H4 (cell line): ENCODE measurements at regions not wholly inside any gene's neighbourhood (a gene's known extent, or its start where the extent isn't known, plus 50 kb on each side); places are given as distances from the start of the nearest gene placed in this dataset.
"Not testable (repeated sequence)": the region's sequence is repeated elsewhere in the genome, so short reads cannot be mapped to it uniquely, and the experiment has no call there.

Experiments
- DNase-seq: peaks from one replicate; pipeline ENCODE4 v3.0.0-alpha.2; 2015; ENCODE audit warnings: low spot score

DNA sequence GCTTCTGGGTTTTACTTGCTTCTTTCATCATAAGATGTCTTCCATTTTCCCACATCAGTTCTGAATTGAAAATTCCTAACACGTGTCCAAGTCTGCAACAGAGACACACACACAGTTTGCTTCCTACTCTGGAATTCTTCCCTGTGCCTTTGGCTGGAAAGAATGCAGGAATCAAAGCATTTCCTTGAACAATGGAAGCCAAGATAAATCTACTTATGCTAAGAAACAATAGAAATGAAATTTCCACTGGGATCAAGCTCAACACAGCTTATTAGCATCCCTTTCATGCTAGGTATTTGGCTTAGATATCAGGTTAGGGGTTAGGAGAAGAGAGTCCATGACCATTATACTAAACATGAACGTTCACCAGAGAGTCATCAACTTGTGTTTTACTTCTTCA lies 101.1 kb upstream of the SCAF8 start:
- DNase-seq, result no peak

DNA sequence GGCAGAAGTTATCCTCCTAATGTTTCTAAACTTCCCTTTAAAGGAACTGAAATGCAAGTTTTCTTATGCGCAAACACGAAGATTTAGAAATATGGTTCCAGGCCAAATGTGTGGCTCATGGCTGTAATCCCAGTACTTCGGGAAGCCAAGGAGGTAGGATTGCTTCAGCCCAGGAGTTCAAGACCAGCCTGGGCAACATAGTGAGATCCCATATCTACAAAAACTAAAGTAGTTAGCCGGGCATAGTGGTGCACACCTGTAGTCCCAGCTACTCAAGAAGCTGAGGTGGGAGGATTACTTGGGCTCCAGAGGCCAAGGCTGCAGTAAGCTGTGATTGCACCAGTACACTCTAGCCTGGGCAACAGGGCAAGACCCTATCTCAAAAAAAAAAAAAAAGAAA lies 95.8 kb upstream of the SCAF8 start:
- no peak for DNase-seq

DNA sequence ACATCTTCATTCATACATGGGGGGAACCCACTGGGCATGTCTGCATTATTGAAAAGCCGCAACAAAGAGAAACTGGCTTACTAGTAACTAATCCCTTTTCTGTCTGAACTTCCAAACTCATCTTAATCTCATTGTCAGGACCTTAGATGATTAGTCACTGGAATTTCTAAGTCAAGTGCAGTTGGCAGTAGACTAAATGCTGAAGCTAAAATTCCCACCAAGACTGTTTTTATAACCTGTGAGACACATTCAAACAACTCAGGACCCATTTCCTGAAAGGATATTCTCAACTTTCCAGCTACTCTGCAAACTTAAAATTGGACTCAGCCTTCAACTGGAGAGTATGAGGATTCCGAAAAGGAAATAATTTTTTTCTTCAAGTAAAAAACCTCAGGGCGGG lies 94.8 kb upstream of the SCAF8 start:
- no peak for DNase-seq

DNA sequence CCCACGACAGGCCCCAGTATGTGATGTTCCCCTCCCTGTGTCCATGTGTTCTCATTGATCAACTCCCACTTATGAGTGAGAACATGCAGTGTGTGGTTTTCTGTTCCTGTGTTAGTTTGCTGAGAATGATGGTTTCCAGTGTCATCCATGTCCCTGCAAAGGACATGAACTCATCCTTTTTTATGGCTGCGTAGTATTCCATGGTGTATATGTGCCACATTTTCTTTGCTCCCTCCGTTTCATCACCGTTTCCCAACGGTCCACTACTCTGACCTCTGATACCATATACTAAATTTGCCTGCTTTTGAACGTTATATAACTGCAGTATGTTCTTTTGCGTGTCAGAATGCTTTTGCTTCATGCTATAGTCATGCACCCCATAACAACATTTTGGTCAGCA lies 94.0 kb upstream of the SCAF8 start:
- DNase-seq, result not testable (repeated sequence)

DNA sequence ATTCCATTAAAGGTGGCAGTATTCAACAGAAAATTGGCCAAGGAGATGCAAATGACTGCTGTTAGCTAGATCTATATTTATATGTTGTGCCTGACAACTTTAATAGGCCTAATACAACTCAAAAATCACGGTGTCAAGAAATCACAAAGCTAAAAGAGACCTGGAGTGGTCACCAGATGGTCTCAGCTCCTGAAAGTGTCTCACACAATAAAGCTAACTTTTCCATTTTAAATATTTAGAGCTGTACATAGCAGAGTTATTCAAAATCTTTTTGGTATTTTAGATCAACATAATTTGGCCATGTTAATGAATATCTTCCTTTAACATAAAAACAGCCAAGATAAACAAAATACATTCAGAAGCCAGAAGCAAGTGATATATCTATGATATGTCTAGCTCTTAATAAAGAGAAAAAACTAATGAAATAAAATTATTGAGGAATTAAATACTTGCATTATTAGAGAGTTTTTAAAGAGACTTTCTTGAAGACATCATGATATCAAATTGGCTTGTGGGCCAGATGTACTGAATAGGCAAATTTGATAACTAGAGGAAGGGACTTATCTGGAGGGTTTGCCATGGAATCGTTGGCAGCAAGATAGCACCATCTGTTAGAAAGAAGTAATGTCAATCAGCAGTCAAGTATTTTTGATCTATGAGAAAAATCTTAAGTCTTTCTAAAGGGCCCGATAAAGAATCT lies 84.9 kb upstream of the SCAF8 start:
- no peak for DNase-seq

DNA sequence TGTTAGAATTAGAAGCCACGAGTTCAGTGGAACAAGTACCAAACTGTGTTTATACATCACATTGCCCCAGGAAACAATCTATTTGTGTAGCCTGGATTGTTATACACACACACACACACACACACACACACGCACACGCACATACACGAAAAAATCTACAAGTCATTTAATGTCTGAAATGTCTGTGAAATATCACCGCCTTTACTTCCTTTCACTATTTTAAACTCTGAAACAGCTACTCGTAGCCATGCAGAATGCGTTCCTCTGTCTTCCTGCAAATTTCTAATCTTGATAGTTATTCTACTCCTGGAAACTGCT lies 84.4 kb upstream of the SCAF8 start:
- no peak for DNase-seq

DNA sequence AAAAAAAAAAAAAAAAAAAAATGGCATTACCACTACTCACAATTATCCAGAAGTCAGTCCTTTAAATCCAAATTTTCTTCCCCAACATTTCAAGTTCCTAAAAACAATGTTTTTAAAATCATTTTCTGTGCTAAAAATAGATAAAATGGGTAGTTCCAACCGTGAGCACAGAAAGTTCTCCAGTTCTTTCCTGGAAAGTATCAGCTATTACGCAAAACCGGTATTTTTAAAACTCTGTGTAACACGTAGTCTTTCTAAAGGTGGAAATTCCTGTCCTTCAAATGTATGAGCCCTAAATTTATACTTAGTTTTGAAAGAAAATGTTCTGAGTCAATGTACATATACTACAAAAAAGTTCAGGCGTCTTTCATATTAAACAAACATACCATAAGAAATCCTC lies 83.5 kb upstream of the SCAF8 start:
- DNase-seq, result no peak

DNA sequence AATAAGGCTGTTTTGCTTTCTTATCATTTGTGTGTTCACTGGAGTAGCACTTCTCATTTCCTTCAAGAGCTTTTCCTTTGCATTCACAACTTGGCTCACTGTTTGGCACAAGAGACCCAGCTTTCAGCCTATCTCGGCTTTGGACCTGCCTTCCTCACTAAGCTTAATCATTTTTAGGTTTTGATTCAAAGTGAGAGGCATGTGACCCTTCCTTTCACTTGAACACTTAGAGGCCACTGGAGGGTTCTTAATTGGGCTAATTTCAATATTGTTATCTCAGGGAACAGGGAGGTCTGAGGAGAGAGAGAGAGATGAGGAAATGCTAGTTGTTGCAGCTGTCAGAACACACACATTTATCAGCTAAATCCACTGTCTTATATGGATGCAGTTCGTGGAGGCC lies 82.9 kb upstream of the SCAF8 start:
- no peak for DNase-seq

DNA sequence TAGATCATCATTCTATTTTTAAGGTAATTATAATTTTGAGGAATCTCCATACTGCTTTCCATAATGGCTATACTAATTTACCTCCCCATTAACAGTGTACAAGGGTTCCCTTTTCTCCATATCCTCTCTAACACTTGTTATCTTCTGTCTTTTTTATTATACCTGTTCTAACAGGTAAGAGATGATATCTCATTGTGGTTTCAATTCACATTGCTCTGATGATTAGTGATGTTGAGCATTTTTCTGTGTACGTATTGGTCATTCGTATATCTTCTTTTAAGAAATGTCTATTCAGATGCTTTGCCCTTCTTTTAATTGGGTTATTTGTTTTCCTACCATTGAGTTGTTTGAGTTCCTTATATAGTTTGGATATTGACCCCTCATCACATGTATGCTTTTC lies 81.6 kb upstream of the SCAF8 start:
- DNase-seq, result no peak

DNA sequence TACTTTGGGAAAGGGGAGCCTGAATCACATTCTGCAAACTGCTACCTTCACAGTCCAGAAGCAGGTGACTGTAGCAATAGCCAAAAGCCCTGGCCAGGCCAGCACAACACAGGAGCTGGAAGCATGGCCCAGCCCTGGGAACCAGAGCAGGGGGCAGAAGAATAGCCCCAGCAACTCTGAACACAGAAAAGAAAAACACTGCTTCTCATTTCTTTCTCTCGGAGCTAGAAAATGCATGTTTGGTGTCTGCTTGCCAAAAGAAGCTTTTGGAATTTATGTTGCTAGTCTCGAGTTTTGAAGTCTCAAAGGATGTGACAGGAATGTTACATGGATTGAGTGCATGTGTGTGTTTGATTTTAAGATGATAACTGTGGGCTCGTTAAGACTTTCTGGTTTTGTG lies 79.8 kb upstream of the SCAF8 start:
- DNase-seq, result no peak

DNA sequence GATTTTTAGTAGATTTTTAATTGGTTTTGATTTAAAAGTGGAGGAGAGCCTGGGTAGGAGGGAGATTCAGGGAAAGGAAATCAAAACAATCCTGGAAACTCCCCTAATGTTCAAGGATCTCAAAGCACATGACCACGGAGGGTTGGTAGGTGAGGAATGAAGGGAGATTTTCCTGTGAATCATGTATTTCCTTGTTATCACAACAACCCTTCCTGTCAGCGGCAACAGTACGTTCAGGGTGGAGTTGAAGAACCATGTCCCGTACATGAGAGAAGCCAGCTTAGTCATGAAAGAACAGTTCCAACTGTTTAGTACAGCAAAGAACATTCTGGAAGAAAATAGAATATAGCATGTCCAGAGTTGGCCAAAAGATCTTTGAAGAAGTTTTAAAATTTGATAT lies 79.4 kb upstream of the SCAF8 start:
- peak; percentile 22 for DNase-seq

DNA sequence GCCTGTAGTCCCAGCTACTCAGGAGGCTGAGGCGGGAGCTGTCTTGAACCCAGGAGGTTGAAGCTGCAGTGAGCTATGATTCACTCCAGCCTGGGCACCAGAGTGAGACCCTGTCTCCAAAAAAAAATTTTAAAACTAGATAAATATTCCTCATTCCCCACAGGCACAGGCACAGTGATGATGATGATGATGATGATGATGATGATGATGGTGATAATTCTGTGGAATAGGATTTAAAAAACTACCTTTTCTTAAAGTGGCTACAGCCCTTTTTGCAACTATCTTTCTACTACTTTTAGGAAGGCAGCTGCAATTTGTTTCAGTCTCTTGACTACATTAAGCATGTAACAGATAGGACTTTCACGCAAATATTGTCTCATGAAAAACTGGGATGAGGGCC lies 76.6 kb upstream of the SCAF8 start:
- DNase-seq, result no peak

DNA sequence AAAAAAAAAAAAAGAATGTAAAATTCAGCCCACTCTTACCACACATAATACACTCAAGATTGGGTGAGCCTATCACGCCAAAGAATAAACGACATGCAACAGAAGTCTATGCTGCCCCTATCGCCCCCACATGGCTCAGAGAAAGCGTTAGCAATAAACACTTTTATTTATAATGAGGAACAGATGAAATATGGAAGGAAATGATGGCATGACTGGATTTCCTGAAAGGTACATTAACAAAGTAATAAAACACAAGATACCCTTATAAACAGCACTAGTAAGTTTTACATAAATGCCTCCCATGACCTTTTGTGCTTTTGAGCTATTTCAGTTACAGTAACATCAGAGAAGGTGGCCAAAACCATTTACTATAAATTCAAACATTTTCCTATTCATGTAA lies 71.4 kb upstream of the SCAF8 start:
- no peak for DNase-seq

DNA sequence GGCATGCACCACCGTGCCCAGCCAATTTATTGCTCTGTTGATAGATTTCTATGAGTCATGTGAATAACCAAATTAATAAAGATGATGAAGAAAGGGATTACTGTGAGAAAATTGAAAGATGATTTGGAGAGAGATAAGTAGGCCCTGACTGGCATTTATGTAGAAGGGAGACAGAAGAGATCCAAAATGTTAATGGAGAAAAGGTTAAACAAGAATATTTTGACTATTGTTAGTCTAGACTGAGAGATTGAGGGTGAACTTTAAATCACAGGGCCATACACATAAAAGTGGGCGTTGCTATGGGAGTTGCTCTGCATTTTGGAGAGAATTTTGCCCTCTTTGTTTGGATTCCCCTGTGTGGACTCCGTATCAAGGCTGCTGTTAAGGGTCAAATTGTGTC lies 68.9 kb upstream of the SCAF8 start:
- DNase-seq, result no peak

DNA sequence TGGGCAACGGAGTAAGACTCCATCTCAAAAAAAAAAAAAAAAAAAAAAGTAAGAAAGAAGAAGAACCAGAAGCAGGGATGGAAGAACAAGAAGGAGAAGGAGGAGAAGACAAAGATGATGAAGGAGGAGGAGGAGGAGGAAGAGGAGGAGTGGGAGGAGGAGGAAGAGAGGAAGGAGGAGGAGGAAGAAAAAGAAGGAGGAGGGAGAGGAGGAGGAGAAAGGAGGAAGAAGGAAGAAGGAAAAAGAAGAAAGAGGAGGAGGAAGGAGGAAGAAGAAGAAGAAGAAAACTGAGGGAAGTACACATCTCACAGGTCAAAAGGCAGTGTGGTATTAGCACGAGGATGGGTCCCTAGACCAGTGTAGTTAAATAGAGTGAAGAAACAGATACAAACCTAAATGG lies 65.1 kb upstream of the SCAF8 start:
- DNase-seq, result no peak

DNA sequence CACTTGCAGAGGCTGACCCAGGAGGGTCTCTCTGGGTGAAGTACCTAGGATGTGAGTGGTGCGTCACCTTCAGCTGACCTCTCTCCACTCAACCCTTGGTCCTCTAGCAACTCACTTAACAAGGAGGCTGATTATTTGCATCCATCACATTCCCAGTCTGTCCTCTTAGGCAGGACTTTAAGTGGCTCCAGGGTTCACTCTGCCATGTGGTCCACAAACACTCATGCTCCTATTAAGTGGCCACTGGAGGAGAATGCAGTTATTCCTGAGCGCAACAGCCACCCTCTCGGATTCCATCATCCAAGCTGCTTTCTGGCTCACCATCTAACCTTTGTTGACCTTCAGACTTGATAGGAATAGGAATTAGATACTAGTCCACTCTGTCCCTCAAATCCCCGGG lies 61.1 kb upstream of the SCAF8 start:
- no peak for DNase-seq

DNA sequence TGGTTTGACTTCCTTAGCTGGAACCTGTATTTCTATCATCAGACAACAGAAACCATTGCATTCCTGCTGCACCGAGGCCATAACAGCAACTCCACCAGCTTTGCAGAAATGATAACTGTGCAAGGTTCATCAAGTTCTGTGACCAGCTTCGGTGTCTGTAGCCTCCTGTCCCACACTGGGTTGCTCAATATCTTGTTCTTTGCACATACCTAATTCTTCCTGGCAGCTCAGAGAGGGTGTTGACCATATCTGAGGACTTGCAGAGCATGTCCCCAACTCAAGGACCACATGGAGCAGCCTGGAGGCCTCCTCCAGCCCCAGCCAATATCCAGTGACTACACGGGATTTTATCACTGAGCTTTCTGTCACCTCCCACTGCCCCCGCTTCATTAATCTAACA lies 59.3 kb upstream of the SCAF8 start:
- no peak for DNase-seq

DNA sequence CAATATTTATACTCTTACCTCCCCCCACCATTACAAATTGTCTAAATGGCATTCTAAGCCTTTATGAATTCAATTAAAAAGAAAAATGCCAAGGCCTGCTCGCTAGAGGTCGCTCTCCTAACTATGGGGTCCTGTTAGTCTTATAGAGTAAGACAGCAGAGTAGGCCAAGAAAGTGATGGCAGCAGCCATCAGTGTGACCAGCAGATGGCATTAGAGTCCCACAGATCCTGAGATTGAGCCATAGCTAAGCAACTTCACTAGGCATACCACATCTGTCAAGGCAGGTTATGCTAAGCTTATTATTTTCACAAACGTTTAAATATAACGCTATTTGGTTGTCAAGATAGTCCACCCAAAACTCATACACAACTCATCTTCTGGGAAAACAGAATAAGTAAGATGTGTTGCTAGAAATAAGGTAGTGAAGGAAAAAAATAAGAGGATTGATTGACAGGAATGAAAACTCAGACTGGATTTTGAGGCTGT lies 57.6 kb upstream of the SCAF8 start:
- peak; percentile 88 for DNase-seq

DNA sequence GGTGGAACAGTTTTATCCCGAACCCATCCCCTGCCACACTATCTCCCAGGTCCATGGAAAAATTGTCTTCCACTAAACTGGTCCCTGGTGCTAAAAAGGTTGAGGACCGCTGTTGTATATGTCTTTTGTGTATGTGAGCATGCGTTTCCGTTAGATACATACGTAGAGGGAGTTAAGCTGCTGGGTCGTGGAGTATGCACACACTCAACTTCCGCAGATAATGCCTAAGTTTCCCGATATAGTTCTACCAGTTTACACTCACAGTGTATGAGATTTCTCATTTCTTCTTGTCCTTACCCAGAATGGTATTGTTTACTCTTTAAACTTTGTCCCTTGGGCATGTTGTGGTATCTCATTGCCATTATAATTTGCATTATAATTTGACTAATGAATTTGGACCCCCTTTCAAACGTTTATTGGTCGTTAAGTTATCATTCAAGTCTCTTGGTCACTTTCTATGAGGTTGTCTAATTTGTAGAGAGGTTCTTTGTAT lies 50.5 kb upstream of the SCAF8 start:
- DNase-seq, result no peak
